DMS114 treated with DMSO at 0.1 percent for 48 hours (cell line): ENCODE measurements at regions not wholly inside any gene's neighbourhood (a gene's known extent, or its start where the extent isn't known, plus 50 kb on each side); places are given as distances from the start of the nearest gene placed in this dataset.

Source experiments
- DNase-seq: peaks from one replicate; lab custom pipeline; 2025; ENCODE audit not compliant: unreplicated experiment; lab: John Stamatoyannopoulos, UW

DNA sequence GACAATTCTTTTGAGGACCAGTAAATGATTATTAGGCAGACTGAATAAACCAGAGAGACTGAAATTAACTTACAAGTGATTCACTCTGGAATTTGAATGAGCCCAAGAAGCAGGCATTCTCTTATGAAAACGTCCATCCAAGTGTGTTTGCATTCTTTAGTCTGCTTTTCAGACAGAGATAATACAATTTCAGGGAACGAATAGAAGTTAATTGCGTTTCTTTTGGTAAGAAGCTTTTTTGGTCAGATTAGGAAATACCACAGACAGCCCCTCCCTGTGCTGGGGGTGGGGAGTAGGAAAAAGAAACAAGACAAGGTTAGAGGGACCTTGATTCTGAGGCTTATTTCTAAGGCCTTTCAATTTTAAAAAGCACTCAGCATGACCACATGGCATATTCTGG, 874.4 kb downstream of the SUCLG1 start:
- DNase-seq = no peak

DNA sequence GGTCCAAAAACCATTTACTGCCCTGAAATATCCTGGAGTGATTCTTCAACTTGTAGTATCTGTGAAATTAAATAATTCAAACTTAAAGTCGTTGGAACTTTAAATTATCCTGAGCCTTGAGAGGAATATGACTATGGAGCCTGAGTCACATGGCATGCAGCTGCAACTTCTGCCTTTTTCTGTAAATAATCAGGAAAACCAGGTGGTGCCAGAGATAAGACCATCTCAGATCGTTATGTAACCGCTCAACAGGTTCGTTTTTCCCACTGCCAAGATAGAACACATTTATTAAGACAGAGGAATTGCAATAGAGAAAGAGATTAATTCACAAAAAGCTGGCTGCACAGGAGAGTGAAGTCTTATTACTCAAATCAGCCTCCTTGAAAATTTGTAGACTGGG, 876.5 kb downstream of the SUCLG1 start:
- no peak for DNase-seq

DNA sequence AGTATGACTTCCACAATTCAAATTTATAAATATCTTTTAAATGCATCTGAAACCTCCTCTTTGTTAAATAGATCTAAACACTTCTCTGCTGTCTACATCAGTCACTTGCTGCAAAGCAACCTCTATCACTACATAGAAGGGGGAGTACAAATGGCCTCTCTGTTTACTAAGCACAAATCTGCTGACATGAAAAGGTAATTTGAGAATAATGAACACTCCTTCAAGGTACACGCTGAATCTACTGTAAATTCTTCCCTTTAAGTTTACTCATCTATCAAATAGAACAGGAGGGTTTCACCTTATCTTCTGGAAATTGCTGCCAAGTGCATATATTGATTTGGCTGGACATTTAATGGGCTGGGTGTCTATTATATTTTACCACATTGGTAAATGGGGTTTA, 879.6 kb downstream of the SUCLG1 start:
- no peak for DNase-seq

DNA sequence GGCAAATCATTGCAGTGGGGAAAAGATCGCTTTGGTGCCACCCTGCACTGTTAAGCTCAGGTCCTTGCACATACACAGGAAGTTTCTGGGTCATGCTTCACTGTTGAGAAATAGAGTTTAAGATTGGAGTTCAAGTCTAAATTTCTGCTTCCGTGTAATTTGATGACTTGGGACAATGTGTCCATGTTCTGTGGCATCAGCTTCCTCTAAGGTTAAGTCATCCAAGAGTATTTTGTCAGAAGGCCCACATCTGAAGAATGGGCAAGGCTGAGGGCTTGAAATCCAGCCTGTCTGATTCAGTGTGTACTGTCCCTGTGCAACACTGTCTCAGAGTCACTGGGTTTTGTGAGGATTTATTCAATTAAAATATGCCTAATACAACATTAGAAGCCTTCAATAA, 880.7 kb downstream of the SUCLG1 start:
- DNase-seq = no peak

DNA sequence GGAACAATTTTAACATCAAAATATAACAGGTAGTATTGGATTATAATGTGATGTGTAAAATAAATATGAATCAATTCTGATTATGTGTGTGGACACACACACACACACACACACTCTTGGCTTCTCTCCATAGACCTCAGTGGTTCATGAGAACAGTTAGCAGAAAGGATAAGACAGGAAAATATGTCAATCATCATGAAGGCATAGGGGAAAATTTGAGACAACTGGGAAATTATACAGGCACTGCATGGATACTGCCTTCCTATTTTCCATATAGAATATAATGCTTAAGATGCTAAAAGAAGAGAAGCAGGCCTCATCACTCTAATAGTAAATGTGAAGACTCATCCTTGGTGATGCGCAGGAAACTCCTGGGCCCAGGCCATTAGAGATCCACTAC, 884.5 kb downstream of the SUCLG1 start:
- DNase-seq = no peak

DNA sequence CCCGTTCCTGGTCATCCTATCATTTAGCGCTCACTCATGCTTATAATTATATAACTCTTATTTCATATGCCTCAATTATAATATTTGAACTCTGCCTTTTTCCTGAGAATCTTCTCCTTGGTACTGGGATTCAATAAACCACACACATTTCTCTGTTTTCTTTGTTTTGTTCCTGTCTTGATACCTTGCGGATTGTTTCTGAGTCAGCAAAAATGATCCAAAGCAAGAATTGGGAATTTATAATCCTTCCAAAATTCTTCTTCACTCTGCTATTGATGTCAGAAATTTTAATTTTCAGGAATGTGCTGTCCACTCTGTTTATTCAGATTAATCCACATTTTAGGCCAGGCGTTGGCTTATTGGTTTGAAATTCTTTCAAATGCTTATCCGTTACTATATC, 886.0 kb downstream of the SUCLG1 start:
- DNase-seq = no peak

DNA sequence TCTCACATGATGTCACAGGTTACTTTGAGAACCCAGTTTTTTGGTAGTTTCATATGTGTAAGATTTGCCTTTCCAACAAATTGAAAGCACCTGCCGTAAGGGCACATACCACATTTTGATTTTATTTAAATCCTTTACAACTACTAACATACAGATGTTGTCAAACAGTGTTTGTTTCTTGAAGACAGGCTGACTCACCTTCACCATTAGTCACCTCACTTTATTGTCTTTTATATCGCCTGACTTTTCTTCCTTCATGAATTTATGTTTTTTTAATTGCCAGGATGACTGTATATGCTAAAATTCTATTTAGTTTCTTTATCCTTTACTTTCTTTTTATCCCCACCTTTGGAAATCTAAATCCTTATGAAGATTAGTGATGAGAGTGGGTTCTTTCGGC, 886.7 kb downstream of the SUCLG1 start:
- no peak for DNase-seq

DNA sequence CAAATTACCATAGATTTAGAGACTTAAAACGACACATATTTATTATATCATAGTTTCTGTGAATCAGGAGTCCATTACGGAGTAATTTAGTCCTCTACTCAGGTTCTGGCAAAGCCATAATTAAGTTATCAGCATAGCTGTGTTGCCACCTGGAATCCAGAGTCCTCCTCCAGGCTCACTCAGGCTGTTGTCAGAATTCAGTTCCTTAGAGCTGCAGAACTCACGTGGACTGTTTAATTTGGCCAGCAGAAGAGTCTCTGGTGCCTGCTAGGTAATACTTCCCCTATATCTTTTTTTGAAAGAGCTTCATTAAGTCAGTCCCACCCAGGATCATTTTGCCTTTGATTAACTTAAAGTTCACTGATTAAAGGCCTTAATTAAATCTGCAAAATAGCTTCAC, 891.5 kb downstream of the SUCLG1 start:
- no peak for DNase-seq

DNA sequence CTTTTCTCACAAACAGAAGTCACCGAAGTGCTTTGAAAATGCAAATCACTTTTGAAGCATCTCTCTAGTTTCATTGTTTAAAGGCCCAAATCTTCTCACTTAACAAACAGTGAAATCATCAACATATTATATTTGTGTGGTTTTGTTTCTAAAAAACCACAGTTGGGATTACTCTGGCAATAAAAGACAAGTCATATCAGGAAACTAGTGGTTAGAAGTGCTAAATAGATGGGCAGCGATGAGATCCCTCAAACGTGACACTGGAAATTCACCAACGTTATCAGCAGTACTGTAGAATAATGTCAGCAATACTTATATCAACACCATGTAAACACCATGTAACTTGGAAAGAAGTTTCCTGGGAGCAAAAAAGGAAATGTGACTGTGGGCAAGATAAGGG, 893.5 kb downstream of the SUCLG1 start:
- DNase-seq = no peak

DNA sequence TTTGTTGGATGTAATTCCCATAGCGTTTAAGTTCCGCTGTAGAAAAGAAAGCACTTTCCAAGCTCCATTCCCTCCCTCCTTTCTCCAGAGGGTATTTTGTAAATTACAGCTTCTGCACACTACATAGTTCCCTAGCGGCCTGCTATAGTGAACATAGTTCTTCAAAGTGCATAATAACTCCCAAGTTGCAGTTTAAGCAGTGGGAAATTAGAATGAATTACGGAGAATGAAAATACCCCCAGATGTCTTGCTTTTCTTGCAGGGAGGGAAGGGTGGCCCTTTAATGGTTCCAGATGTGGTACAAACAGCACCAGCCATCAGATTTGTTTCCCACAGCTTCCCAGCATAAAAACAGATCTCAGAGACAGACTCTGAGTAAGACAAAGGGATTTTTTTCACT, 893.9 kb downstream of the SUCLG1 start:
- no peak for DNase-seq

DNA sequence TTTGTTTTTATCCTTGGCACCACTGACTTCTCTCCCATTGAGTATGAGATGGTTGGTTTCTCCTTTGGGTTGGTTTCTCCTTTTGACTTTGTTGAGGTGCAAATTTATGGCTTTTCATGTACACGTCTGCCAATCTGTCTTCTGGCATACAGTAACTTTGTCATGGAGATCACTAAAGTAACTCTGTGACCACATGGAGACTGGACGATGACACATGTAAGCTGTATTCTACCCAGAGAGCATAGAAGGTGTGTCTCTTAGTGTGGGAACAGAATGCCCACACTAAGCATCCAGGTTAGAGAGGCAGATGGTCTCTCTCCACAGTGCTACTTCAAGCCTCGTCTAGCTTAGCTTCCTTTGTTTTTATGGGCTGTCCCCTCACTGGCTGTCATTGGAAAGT, 897.5 kb downstream of the SUCLG1 start:
- no peak for DNase-seq

DNA sequence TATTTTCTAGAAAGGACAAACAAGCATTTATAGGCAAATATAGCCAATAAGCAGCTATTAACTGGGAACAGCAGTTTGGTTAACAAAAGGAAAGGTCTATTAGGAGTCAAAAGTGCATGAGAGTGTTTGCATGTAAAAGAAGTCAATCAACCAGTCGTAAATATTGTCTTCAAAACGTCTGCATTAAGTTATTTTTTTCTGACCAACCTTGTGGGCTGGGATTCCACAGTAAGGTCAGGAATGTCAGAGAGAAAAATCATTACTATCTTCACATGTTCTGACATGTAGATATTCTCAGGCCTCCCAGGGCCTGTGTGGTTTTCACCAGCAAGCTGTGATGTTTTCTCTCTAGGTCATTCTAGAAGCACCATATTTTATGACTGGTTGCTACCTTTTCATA, 922.5 kb downstream of the SUCLG1 start:
- no peak for DNase-seq

DNA sequence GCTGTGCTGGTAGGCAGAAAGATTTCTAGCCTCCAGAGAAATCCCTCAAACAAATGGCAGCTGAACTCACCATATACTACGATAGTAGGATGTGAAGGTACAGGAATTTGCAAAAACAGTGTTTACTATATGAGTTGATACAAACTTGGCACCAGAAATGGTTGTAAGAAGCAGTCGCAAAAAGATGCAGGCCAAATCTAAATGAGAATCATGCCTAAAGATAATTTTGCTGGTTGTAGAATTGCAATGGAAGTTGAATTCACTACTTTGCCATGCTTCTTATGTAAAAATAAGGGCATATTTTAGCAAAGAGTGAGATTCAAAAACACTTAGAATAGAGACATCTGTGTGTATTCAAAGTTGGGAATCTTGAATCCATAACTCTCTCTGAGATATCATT, 924.7 kb downstream of the SUCLG1 start:
- DNase-seq = no peak

DNA sequence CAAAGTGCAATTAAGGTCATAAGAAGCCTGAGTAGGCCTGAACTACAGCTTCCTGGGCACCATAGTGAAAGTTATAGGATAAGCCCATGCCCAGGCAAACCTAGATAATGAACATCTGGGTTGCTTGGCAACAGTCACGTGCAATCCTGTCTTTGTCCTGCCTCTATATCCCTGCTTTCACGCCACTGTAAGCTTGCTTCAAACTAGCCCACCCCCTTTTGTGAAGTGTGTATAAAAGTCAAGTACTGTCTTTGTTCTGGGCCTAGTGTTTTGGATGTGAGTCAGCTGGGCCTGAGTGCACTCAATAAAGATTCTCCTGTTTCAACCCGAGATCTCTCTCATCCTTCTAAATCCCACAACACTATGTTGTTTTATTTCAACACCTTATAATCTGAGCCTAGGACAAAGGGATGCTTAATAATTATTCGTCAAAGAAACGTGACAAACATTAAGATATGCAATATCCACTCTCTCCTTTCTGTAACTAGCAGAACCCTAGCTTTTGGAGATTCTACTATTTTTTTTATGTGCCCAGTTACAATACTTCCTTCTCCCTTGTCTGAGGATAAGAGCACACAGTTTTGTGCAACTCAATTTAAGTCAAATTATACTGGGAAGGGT, 927.8 kb downstream of the SUCLG1 start:
- no peak for DNase-seq

DNA sequence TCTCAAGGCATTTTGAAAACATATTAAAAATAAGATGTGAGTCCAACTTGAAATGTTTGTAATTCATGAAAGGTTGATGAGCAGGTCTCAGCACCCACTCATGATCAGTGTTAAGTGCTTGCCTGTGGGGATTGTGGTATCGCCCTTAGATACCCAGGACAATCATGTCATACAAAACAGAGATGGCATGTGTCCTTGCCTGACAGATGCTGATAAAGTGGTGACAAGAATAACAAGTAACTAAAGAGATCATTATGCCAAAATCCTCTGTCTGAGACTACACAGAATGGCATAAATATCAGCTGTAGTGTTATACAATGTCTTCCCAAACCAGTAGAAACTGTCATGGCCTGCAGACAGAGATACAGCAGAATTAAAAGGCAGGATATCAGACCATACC, 930.3 kb downstream of the SUCLG1 start:
- DNase-seq = no peak

DNA sequence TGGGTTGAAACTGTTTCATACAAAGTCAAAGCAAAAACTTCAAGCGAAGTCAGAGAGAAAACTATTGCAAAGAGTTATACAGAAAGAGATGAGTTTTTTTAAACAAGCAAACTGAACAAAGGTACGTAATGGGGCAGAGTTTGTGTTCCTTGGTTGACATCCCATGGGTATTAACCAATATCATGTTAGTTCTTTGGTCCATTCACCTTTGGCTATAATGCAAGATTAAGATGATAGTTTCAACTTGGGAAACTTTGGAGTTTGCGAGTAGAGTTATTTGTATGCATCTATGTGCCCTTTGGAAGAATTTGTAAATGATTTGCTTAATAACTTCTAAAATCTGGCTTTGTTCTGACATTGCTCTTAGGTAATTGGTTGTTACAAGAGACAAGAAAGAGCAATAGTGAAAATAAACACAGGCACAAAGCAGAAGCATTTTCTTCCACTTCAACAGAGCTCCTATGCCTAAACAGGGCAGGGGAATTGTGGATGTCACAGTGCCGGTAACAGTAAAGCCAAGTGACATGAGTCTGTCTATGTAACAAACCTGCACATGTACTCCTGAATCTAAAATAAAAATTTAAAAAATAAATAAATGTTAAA, 936.1 kb downstream of the SUCLG1 start:
- no peak for DNase-seq

DNA sequence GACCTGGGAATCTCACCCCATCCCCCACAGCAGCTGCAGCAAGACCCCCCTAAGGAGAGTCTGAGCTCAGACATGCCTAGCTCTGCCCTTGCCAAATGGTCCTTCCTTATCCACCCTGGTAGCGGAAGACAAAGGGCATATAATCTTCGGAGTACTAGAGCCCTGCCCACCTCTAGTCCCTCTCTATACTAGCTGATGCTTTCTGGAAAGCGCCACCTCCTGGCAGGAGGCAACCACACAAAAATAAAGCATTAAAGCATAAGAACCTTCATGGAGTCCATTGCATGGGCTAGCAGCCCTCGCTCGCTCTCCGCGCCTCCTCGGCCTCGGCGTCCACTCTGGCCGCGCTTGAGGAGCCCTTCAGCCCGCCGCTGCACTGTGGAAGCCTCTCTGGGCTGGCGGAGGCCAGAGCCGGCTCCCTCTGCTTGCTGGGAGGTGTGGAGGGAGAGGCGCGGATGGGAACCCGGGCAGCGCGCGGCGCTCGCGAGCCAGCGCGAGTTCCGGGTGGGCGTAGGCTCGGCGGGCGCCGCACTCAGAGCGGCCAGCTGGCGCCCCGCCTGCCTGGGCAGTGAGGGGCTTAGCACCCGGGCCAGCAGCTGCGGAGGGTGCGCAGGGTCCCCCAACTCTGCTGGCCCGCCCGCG, 941.2 kb downstream of the SUCLG1 start:
- no peak for DNase-seq

DNA sequence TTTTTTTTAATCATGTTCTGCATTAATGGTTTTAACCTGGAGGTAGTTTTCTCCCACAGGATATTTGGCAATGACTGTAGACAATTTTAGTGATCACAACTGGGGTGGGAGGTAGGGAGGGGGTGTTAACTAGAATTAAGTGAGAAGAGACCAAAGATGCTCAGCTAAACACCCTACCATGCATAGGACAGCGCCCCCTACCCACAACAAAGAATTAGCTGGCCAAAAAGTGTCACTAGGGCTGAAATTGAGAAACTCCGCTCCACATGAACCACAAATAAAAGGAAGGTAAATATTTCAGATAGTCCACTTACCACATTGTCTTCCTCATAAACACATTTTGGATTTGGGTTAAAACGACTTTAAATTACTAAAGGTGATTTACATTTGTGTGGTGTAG, 942.6 kb downstream of the SUCLG1 start:
- DNase-seq = no peak

DNA sequence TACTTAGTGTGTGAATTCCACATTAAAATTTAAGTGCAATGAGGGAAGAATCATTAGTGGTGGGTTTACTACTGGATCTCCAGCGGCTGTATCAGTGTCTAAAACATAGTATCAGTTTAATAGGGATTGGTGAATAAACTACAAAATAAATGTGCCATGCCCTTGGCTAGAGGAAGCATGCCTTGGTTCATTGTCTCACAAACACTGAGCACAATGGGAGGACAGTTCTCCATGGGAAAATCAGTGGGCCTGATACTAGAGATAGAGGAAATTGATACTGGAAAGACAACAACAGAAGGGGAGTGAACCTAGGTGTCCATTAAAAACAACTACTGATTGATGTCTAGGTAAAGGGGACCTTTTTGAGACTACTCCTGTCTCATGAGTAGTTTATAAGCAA, 971.6 kb downstream of the SUCLG1 start:
- no peak for DNase-seq

DNA sequence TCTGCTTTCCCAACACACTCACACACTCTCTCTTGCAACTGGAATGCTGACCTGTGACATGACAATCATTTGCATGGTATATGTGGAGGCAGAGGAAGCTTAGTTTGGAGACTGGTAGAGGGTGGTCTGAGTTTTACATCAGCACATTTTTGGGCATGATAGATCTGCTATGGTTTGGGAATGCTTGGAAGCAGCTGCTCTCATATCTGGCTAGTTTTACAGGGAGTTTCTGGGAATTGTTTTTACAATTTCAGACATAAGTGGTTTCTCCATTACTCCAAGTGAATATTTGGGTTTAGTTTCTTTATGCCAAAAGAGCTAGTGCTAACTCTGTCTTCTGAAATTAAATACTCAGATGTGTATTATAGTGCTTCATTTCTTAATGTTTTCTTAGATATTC, 977.6 kb downstream of the SUCLG1 start:
- DNase-seq = no peak

DNA sequence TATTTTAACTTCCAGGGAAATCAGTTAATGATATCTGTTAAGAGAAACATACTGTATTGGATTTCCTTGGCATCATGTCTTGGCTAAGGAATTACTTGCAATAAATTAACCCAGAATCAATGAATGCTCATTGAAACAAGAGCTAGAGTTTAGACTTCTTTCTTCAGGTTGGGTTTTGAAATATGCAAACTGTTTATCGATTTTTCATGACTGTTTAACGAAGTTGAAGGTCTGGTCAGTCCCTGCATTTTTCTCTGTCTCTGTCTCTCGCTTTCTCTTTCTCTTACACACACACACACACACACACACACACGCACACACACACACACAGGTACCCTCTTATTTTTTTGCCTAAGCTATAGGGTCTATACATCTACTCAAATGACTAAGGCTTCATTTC, 981.0 kb downstream of the SUCLG1 start:
- no peak for DNase-seq

DNA sequence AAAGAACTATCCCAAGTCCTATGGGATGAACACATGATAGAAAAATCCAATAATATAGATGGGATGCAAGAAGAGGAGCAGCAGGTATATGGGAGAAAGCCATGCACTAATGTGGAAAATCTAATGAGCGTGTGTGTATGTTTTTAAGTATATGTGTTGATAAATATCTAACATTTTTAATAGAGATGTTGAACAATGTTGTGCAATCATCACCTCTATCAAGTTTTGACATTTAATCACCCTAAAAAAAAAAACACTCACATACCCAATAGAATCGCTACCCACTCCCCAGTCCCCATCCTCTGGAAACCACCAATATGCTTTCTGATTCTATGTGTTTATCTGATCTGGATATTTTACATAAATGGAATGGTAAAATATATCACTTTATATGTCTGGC, 983.7 kb downstream of the SUCLG1 start:
- DNase-seq = no peak

DNA sequence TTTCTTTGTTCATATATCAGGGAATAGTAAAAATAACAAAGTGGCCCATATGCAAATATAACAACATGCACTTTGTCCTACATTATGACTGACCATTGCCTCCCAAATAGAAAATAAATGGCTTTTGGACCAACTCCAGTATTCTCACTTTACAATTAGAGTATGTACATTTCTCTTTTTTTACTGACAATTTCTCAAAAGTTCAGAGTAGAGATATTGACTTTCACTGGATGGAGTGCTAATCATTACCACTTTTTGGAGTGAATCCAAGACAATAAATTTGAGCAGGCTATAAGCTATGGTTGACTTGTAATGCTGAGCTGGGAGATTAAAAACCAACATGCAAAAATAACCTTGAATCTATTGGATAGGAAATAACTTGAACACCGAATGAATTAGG, 987.4 kb downstream of the SUCLG1 start:
- DNase-seq = no peak
